ENCODE measurements at regions not wholly inside any gene's neighbourhood (a gene's known extent, or its start where the extent isn't known, plus 50 kb on each side); places are given as distances from the start of the nearest gene placed in this dataset.
"Not testable (repeated sequence)": the region's sequence is repeated elsewhere in the genome, so short reads cannot be mapped to it uniquely, and the experiment has no call there.

DNA sequence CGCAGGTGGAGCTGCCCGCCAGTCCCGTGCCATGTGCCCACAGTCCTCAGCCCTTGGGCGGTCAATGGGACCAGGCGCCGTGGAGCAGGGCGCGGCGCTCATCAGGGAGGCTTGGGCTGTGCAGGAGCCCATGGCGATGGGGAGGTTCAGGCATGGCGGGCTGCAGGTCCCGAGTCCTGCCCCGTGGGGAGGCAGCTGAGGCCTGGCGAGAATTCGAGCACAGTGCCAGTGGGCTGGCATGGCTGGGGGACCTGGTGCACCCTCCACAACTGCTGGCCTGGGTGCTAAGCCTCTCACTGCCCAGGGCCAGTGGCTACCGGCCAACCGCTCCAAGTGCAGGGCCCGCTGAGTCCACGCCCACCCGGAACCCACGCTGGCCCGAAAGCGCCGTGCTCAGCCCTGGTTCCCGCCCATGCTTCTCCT lies 646.5 kb downstream of the GABRG1 start:
- TF ChIP-seq, protein P1, sequence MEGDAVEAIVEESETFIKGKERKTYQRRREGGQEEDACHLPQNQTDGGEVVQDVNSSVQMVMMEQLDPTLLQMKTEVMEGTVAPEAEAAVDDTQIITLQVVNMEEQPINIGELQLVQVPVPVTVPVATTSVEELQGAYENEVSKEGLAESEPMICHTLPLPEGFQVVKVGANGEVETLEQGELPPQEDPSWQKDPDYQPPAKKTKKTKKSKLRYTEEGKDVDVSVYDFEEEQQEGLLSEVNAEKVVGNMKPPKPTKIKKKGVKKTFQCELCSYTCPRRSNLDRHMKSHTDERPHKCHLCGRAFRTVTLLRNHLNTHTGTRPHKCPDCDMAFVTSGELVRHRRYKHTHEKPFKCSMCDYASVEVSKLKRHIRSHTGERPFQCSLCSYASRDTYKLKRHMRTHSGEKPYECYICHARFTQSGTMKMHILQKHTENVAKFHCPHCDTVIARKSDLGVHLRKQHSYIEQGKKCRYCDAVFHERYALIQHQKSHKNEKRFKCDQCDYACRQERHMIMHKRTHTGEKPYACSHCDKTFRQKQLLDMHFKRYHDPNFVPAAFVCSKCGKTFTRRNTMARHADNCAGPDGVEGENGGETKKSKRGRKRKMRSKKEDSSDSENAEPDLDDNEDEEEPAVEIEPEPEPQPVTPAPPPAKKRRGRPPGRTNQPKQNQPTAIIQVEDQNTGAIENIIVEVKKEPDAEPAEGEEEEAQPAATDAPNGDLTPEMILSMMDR (conservative IDR thresholded peaks at IDR 0.05): no peak

DNA sequence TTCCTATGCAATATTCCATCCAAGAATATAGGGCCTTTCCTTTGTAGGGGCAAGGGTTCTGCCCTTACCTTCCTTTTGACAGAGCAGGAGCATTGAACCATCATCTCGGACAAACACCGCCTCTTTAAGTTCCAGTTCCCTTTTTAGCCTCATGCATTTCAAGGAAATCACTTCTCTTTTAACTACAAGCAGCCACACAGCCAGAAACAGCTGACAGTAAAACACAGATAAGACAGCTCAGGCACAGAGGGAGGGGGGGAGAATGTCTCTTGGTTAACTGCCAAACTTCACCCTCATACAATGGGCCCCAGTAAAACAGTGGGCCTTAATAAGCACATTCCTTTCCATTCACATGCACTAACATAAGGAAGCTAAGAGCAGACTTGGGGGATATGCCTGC lies 648.3 kb downstream of the GABRG1 start:
- H3K27ac ChIP-seq: no peak overlapping the region
- TF ChIP-seq, protein P1 (conservative IDR thresholded peaks at IDR 0.05): no peak

More for the DNA sequence above, 646.5 kb downstream of the GABRG1 start:
- no peak overlapping the region for H3K27ac ChIP-seq

DNA sequence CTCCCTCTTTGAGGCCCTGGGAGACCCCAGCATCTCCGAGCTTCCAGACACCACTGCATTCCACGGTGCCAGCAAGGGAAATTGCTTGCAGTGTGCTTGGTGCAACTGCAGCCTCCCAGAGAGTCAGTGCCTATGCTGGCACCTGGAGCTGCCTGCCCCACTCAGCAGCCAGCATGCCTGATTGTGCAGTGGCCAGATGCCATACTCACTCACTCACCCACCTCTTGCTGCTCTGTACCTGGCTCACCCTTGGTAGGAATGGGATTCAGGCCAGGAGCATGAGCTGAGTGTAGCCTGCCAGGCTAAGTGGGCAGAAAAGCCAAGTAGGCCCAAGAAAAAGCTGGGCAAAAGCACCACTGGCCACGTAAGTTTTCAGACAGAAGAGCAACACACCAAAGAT lies 651.4 kb downstream of the GABRG1 start:
- TF ChIP-seq, protein P1 (conservative IDR thresholded peaks at IDR 0.05): no peak
- H3K27ac ChIP-seq: no peak overlapping the region

DNA sequence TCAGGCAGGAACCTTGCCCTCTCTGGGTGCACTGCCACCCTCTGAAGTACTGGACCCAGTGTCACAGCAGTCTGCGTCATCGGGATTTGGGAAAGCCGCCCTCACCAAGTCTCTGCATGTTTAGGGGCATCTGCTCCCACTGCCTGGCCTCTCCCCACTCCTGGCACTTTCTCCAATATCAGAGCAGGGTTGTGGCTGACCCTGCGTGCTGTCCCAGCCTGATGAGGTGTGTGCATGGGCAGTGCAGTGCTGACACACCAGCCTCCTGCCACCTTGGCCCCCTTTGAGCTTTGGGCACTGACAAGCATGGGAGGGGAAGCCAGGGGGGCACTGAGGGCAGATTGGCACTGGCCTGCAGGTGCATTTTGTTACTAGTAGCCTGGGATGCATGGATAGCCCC lies 652.5 kb downstream of the GABRG1 start:
- no peak overlapping the region for H3K27ac ChIP-seq
- TF ChIP-seq, protein P1 (conservative IDR thresholded peaks at IDR 0.05): no peak

DNA sequence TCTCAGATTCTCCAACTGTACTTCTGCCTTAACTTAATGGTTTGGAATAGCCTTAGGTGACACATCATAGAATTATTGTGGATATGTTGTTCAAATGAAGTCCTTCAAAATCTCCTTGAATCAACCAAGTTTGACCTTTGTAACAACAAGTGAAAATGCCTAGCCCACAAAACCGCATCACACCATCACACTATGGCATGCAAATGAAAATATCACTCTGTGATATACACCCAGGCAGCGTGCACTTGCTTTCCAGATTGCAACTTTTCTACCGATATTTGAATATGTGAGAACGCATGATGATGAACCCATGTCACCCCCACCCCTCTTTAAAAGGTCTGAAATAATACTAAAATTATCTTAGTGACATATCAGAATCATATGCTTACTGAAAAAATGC lies 656.7 kb downstream of the GABRG1 start:
- H3K27ac ChIP-seq: no peak overlapping the region
- TF ChIP-seq, protein P1 (conservative IDR thresholded peaks at IDR 0.05): no peak

DNA sequence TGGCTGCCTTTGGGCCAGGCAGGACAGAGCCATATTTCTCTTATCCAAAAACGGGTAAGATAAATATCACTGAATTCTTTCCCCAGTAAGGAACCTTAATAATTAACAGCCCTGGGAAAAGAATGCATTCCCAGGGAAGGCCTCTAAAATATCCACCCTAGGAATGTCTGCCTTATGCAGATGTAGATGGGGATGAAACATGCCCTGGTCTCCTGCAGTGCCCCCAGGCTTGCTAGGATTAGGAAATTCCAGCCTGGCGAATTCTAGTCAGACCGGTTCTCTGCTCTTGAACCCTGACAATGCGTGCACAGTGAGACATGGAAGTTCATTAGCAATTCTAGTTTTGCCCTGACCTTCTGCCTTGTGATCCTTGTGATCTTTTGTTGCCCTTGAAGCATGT lies 663.7 kb downstream of the GABRG1 start:
- H3K27ac ChIP-seq: not testable (repeated sequence)

DNA sequence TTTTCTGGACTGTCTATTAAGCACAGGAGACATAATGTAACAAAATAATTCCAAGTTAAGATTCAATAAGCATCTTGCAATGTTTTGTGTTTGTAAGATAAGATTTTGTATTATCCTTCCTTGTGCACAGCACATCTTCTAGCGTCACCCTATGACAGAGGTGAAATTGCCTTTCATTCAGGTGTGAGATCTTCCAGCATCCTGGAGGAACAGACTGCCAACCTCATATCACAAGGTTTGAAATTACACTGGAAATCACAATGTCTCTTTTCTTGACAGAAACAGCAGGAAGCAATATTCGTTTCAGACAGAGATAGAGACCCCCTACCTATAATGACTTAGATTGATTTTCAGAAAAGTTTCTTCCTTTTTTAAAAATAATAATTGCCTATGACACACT lies 668.6 kb downstream of the GABRG1 start:
- no peak overlapping the region for H3K27ac ChIP-seq
- TF ChIP-seq, protein P1 (conservative IDR thresholded peaks at IDR 0.05): no peak

DNA sequence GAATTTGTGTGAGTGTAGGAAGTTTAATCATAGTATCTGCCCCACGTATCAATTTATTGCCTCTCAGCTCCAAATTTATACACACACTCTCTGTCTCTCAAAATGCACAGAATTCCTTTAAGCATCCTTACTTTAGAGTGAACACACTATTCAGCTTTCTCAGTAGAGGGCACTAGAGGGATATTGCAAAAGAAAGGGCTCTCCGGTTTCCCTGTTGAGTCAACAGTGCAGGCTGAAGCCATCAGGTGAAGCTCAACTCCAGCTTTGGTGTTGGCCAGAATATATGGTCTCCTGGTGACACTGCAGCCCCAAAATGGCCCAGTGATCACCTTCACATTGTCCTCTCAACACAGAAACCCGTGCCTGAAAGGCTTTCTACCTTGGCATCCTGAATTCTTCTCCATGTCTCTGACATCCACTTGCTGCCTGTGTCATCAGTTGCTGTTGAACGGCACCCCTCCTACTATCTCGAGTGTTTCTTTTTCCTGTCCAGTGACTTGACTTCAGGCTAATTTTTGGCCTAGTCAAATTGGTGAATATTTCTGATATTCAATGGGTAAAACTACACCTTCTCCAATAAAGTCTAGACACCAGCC lies 670.5 kb downstream of the GABRG1 start:
- H3K27ac ChIP-seq: no peak overlapping the region
- TF ChIP-seq, protein P1 (conservative IDR thresholded peaks at IDR 0.05): peak; percentile 95

Data from VCaP (cell line).